GM21723 (cell line): ENCODE measurements at regions not wholly inside any gene's neighbourhood (a gene's known extent, or its start where the extent isn't known, plus 50 kb on each side); places are given as distances from the start of the nearest gene placed in this dataset.
"Not testable (repeated sequence)": the region's sequence is repeated elsewhere in the genome, so short reads cannot be mapped to it uniquely, and the experiment has no call there.

Experiments used
- ATAC-seq: cut with Tn5 transposase; IDR thresholded peaks from one replicate; pipeline ENCODE4 v1.9.1; 2021; ENCODE audit warnings: mild to moderate bottlenecking, moderate library complexity; ENCODE audit not compliant: unreplicated experiment

DNA sequence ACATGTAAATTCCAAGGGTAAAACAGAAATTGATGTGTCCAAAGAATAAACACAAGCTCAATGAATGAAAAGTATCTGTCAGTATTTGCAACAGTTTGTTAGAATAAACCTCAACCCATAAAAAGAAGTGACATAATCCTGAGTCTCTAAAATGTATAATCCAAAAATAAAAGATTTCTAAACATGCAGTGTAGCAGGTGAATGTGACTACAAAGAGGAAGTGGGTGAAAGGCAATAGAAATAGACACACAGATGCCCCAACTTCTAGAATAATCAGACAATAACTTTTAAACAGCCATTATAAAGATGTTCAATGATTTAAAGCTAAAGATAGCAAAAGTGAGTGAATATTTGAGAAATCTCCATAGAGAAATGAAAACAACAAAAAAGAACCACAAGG, 1009.2 kb upstream of the GJE1 start:
- peak; percentile 68 for ATAC-seq

DNA sequence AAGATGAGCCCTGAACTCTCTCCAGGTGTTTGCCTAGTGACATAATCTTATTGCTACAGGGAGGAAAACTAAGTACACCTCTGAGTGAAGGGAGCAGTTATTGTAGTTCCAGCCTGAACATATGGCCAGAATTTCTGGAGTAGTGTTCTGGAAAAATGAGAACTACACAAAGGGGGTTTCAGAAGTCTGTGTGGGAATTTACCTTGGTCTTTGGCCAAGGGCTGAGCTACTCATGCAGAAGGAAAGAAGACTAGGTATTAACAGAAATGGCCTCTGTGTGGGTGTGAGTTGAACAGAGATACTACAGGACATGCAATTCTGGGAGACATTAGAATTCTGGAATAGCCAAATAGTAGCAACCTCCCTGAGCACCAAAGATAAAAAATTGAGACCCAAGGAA, 1009.7 kb upstream of the GJE1 start:
- ATAC-seq: peak; percentile 45

DNA sequence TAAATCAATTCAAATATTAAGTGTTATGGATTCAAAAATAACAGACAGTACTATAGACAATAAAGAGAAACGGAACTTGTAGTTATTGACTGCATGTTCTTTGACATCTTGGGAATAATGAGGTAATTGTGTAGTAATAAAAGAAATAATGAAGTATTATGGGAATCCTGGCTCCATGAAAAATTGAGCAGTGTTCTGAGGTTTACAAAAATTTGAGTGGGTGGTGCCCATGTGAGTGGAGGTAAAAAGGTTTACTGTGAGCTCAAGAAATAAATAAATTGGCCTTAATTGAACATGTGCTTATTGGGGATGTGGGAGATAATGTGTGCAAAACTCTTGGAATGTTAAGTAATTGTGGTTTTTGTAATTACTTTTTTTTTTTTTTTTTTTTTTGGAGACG, 1013.7 kb upstream of the GJE1 start:
- no peak for ATAC-seq

DNA sequence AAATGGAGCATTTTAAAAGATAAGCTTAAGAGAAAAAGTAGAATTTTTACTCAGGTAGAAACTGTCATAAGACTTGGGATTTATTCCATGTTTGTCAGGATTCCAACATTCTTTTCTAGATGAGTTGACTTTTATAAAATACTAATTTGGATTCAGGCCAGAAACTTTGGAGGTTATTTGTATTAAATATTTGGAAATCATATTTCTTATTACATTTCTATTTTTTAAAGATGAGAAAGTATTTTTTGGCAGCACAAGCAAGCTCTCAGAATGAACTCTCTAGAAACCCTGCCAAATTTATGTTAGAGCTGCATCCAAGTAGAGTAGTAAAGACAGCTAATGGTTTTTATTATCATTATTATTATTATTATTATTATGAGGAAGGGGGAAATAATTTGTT, 1014.9 kb upstream of the GJE1 start:
- no peak for ATAC-seq

DNA sequence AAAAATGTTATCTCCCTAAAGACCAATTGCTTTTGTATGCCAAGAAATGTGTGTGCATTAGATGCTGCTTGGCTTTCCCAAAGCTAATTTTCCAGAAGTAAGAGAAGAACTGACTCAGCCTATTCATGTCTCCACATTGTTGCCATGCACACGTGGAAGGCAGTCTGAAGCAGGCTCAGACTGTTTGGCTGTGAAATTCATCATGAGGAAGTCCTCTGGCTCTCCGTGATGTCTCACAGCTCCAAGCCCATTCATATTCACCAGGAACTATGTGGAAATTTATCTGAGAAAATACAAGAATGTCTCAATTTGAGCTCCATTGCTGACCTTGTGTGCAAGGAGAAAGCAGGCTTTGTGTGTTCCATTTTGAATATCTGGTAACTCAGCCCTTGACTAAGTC, 1022.2 kb upstream of the GJE1 start:
- no peak for ATAC-seq

DNA sequence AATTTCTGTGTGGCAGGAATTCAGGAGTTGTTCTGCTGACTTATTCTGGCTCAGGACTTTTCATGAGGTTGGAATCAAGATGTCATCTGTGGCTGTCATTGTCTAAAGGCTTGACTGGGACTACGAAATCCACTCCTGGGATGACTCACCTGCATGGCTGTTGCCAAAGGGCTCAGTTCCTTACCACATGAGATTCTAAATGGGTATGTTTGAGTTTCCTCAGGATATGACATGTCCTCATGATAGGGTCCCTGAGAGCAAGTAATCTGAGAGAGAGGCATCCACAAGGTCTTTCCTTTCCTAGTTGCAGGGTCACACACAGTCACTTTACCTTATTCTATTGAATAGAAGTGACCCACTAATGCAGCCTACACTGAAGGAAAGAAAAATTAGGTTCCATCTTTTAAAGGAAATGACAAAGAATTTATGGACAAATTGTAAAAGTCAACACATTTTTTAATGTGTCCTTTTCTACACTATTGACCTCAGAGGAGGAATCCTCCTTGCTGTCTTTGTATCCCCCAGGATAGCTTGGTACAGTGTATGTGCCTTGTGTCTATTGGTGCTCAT, 1025.0 kb upstream of the GJE1 start:
- no peak for ATAC-seq

DNA sequence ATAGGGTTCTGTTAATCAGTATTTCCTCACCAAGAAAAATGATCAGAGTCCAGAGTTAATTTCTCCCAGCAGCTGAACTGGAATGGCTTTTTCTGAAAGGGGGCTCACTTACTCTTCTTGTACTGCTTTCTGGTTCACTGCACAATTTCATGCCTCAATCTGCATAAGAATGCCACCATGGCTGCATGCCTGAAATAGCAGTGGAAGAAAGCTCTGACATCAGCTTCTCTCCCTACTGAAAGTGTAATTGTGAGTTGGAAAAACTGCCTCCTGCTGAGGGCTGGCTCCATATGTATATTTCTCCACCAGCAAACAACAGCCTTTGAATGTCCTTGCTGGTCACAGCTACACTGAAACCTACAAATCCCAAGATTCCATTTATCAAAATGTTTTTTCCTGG, 1027.2 kb upstream of the GJE1 start:
- no peak for ATAC-seq

DNA sequence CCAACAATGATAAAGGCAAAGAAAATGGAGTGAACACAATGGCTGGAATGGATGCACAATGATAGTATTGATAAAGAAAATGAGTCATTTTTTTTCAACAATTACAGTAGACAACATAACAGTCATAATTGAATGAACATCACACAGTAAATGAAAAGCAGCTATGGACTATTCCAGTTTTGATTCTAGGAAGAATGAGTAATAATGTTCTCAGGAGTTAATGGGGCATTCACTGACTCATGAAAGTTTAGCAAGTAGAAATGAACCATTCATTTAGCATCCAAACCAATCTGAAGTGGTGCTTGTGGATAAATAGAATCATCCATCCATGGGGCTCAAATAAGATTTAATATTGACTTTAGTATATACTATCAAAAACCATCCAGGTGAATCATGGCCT, 1029.5 kb upstream of the GJE1 start:
- no peak for ATAC-seq

DNA sequence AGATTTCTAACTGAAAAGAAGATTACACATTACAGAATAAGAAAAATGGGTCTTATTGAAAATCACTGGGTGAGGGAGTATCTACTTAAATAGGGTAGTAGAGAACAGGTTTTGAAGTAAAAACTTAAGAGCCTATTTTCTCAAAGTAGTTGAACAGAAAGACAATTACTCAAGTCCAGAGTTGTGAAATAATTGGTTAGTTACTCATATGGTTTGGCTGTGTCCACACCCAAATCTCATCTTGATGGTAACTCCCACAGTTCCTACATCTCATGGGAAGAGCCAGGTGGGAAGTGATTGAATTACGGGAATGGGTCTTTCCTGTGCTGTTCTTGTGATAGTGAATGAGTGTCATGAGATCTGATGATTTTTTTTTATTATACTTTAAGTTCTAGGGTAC, 1035.3 kb upstream of the GJE1 start:
- no peak for ATAC-seq

DNA sequence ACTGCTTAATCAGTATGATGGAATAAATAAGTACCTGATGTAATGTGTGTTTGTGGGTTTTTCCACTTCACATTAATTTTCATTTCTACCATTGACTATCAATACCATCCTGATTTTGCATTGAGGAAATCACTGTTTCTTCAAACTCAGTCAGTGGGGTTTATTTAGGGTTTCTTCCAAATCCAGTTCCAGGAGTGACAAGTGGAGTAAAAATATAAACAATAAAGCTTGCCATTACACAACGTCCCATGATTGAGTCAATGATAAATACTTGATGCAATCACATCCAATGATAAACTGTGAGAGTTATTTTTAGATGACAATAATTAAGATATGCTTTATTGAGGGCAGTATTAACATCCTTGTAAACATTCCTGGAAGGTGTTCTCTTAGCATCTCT, 1037.4 kb upstream of the GJE1 start:
- no peak for ATAC-seq

DNA sequence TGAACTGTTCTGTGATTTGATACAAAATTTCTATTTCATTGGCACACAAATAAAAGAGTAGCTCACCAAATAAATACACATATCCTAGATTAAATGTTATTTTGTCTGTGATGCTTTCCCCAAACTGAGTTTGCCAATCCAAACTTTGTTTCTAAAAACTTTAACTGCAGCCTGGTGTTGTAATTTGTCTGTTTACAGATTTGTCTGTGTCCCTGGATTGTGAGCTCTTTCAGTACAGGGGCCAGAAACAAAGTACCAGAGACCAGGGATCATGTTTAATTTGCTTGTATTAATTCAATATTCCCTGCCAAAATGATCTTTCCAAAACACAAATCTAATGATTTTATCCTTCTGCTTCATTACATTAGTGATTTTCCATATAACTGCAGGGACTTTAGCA, 1044.6 kb upstream of the GJE1 start:
- ATAC-seq: no peak

DNA sequence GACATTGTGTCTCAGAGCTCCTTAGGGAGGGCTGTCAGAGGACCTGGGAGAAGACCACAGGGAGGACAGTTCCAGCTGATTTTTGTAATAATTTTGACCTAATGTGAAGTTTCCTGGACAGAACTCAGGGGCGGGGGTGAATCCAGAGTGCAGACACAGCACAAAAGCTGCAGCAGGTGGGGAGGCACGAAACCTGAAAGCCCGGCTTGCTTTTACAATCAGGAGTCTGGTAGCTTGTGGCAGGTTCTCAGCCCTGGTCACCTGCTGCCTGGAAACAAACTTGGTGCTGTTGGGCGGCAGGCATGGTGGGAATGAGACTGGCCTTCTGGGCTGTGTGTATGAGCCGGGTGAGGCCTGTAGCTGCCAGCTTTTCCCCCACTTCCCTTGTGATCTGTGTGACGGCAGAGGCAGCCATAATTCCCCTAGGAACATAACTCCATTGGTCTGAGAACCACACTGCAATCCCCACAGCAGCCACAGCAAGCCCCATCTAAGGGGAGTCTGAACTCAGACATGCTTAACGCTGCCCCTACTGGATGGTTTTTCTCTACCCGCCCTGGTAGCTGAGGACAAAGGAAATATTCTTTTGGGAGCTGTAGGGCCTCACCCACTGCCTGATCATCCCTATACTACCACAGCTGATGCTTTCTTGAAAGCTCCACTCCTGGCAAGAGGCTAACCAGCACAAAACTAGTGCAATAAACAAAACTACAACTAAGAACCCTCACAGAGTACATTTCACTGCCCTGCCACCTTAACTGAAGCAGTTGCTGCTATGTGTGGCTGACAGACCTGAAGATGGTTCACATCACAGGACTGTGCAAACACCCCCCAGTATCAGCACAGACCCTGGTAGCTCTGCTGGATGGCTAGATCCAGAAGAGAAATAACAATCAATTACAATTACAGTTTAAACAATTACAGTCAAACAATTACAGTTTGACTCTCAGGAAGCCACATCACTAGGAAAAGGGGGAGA, 1055.1 kb upstream of the GJE1 start:
- ATAC-seq: peak; percentile 91

DNA sequence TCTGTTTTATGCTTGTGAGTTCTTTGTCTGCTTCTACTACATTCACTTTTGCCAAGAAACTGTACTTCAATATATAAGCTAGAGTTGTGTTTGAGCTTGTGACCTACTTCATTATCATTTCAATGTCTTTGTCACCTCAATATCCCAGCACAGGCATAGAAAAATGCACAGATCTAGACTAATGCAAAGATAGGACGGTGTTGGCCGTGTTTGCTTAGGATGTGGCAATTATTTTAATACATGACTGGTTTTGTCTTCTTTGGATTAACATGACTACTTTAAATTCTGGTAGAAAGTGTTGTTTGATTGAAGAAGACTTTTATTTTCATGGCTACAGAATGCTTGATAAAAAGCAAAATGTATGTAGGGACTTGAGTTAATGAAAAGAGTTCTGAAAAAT, 1075.0 kb upstream of the GJE1 start:
- ATAC-seq: no peak

DNA sequence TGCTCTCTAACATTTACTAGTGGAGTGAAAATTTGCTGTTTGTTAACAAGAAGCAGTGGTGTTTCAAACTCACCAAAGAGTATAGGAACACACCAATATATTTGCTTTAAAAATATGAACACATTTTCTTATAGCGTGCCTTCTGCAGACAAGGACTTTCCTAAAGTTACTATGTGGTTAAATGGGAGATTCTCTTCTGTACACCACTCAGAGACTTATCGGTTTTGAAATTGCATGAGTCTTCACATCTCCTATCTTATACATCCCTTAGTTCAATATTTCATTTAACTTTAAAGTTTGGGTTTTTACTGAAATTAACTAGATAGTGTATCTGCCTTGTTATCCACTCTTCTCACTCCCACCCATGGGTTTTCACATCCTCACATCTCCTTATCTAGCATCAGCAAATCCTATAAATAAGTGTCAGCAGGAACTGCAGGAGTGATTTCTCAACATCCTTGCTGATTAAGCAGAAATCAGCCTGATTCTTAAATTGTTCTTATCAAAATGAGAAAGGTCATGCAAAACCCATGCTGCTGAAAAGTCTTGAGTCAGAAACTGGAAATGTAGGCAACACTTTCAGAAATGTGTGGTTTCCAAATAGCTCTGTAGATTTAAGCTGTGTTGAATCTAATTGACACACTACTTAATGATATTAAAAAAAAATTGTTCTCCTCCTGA, 1075.6 kb upstream of the GJE1 start:
- ATAC-seq: no peak

DNA sequence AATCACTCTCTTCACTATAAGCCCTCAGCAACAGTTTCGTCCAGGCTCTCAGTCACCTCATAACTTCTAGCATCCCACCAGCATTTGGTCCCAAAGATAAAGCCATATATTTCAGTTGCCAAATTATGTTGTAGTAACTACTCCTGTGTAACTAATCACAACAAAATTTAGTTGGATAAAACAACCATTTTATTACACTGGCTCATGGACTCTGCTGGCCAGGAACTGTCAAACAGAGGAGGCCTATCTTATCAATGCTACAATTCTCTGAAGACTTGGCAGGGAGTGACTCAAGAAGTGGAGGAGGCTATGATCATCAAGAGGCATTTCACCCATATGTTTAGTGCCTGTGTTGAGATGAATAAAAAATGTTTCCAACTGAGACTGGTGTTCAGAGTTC, 1082.3 kb upstream of the GJE1 start:
- ATAC-seq: no peak

DNA sequence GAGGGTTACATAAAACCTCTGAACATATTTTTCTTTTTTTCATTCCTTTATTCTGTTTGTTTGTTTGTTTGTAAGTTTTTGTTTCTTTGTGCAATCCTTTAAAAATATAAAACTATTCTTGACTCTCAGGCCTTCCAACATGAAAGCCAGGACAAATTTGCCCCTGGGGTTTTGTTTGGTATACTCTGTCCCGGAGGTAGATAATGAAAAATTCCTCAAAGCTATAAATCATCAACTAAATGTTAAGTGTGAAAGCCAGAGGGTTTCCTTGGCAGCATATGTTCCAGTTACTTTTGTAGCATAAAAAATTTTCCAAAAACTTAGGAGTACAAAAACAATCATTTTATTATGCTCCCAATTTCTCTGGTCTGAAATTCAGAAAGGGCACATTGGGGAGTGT, 1084.3 kb upstream of the GJE1 start:
- ATAC-seq: no peak

DNA sequence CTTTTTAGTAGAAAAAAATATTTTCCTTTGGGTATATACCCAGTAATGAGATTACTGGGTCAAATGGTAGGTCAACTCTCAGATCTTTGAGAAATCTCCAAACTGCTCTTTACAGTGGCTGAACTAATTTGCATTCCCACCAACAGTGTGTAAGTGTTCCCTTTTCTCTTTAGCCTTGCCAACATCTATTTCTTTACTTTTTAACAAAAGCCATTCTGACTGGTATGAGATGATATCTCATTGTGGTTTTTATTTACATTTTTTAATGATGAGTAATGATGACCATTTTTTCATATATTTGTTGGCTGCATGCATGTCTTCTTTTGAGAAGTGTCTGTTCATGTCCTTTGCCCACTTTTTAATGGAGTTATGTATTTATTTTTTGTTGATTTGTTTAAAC, 1086.2 kb upstream of the GJE1 start:
- not testable (repeated sequence) for ATAC-seq

DNA sequence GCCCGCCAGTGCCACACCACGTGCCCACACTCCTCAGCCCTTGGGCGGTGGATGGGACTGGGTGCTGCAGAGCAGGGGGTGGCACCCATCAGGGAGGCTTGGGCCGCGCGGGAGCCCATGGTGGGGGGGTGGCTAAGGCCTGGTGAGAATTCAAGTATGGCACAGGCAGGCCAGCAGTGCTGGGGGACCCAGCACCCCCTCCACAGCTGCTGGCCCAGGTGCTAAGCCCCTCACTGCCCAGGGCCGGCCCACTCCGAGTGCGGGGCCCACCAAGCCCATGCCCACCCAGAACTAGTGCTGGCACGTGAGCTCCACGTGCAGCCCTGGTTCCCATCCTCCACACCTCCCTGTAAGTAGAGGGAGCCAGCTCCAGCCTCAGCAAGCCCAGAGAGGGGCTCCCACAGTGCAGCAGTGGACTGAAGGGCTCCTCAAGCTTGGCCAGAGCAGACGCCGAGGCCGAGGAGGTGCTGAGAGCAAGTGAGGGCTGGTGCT, 1091.1 kb upstream of the GJE1 start:
- no peak for ATAC-seq

DNA sequence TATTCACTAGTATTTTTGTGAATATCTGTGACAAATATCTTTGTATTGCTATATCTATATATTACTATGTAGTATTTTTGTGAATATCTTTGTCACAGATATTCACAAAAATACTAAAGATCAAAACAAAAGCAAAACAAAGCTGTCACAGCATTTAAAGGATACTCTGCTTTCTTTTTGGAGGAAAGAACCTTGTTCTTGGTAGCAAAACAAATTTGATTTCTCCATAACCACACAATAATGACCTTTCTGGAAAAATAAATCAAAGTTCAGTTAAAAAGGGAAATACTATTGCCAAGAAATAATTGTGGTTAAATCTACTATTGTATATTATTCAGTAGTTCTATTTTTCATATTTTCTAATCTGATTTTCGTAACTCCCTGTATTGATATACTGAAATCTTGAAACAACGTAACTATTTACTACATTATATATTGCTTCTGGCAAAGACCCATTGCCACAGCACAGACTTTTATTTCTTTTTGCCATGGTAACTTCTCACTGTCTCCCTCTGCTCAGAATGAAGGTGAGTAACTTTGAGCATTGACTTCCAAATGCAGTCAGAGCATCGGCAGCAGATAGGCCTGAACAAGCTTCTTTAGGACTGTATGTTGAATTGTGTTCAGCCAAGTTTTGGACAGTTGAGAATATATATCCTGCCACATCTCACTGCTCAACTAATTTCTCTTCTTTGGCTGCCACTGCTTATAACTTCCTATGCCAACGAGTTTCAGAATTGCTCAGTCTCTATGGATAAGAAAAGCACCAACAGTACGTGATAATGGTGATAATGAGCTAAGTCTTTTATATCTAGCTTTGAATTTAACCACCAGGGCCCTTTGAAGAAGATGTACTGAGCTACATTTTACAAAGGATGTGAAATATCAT, 1097.2 kb upstream of the GJE1 start:
- ATAC-seq: no peak

DNA sequence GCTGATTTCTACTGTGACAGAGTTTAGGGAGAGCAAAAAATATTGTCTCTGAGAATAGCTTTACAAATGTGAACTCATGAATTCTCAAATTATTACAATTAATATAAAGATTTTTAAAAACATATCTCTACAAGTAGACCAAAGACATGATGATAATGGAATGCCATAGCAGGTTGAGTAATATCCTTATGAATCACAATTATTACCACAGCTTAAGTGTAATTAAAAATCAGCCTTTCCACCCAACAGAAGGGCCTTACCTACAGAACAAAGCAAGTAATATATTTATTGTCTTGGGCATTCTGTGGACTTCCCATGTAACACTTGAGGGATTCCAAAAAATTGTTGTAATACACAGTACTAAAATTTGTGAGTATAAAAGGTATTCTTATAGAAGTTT, 1099.6 kb upstream of the GJE1 start:
- ATAC-seq: no peak

DNA sequence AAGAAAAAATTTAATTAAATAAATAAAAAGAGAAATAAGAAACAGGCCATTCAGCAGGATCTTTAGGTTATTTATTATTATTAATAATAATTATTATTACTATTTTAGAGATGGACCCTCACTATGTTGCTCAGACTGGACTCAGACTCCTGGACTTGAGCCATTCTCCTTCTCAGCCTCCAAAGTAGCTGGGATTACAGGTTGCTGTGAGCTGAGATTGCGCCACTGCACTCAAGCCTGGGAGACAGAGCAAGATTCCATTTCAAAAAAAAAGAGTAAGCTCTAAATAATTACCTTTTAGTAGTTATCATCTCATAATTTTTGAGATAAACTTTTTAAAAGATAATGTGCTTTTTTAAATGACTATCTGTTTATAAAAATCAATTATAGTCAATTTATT, 1102.8 kb upstream of the GJE1 start:
- ATAC-seq: no peak
